Ammon's horn (tissue), 1 donor: ENCODE measurements at regions not wholly inside any gene's neighbourhood (a gene's known extent, or its start where the extent isn't known, plus 50 kb on each side); places are given as distances from the start of the nearest gene placed in this dataset.

Source experiments
- DNase-seq: peaks from one replicate; pipeline ENCODE4 v3.0.0-alpha.2; 2016; ENCODE audit warnings: low spot score

GRCh38 chr4:120431180-120431579 lies 364.5 kb upstream of the MAD2L1 start:
- DNase-seq, result no peak

- no peak for DNase-seq
Observed at GRCh38 chr4:120418146-120418545, 351.5 kb upstream of the MAD2L1 start.

- DNase-seq, result no peak
Observed at GRCh38 chr4:120415896-120416295, 349.2 kb upstream of the MAD2L1 start.

- no peak for DNase-seq
Observed at GRCh38 chr4:120406960-120407359, 340.3 kb upstream of the MAD2L1 start.

GRCh38 chr4:120403296-120403695 lies 336.6 kb upstream of the MAD2L1 start:
- no peak for DNase-seq

DNA sequence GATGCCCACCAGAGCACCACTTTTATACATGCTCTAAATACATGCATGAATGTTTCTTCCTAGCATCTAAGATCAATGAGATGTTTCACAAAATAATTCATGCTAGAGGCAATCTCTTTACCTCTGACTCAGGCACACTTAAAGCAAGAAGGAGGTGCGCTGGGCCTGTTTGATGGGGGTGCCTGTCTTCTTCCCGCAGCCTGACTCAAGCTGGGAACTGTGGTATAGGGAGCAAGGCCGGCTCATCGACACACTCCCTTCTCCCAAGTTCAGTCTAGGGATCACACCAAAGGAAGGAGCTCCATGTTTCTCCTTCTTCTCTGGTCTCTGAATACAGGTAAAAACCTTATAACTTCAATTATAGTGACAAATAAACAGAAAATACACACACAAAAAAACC lies 333.8 kb upstream of the MAD2L1 start:
- DNase-seq, result no peak

GRCh38 chr4:120399826-120400225 lies 333.2 kb upstream of the MAD2L1 start:
- DNase-seq, result no peak

DNA sequence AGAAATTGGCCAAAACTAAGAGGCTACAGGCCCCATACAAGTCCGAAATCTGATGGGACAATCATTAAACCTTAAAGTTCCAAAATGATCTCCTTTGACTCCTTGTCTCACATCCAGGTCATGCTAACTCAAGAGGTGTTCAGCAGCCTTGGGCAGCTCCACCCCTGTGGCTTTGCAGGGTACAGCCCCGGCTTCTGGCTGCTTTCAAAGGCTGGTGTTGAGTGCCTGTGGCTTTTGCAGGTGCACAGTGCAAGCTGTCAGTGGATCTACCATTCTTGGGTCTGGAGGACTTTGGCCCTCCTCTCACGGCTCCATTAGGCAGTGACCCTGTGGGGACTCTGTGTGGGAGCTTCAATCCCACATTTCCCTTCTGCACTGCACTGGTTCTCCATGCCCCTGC lies 329.1 kb upstream of the MAD2L1 start:
- no peak for DNase-seq

GRCh38 chr4:120355881-120356280 lies 289.2 kb upstream of the MAD2L1 start:
- no peak for DNase-seq

GRCh38 chr4:120354381-120354780 lies 287.7 kb upstream of the MAD2L1 start:
- DNase-seq, result no peak

- no peak for DNase-seq
Observed at GRCh38 chr4:120353235-120353634, 286.6 kb upstream of the MAD2L1 start.

GRCh38 chr4:120352739-120353138 lies 286.1 kb upstream of the MAD2L1 start:
- no peak for DNase-seq

DNA sequence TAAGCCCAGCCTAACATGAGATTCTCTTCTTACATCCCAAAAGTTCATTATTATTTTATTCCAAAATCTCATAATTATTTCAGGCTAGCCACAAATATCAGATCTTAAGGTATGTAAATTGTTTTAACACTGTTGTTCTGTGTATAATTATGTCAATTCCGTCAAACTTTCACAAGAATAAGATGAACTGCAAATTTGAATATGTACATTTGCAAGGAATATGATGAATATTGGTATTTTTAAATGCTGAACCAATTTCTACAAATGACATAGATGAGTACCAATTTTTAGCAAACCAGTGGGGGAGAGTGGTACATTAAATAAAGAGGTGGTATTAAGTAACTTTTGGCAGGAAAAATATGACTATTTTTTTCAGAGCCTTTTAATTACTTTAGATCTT lies 282.3 kb upstream of the MAD2L1 start:
- no peak for DNase-seq

- peak; percentile 3 for DNase-seq
Observed at GRCh38 chr4:120348521-120348920, 281.9 kb upstream of the MAD2L1 start.

DNA sequence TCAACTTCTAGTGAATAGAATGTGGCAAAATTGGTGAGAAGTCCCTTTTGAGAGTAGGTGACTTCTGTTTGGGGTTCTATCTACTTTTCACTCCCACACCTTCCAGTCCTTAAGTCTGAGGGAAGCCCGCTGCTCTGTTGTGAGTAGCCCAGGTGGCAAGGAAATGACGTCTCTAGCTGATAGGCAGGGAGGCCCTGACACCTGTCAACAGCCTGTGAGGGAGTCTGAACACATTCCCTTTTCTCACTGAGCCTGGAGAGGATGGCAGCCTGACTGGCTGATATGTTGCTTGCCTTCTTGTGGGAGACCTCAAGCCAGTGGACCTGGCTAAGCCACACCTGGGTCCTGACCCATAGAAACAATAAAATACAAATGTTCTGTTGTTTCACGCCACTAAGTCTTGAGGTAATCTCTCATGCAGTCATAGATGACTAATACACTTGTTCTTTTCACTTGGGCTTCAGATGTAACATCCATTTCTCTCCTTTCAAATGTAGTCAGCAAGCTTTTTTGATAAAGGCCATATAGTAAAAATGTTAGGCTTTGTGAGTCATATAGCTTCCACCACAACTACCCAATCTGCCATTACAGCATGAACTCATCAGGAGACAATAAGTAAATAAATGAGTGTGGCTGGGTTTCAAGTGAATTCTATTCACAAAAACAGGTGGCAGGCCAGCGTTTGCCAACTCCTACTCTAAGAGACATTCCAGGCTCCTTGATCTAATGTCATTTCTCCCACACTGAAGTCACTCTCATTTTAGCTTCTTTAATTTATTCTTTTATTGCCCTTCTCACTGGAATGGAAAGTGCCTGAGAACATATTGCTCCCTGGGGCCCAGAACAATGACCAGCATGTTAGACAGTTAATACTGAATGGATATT lies 265.1 kb upstream of the MAD2L1 start:
- DNase-seq, result no peak

- no peak for DNase-seq
Observed at GRCh38 chr4:120329386-120329785, 262.7 kb upstream of the MAD2L1 start.

DNA sequence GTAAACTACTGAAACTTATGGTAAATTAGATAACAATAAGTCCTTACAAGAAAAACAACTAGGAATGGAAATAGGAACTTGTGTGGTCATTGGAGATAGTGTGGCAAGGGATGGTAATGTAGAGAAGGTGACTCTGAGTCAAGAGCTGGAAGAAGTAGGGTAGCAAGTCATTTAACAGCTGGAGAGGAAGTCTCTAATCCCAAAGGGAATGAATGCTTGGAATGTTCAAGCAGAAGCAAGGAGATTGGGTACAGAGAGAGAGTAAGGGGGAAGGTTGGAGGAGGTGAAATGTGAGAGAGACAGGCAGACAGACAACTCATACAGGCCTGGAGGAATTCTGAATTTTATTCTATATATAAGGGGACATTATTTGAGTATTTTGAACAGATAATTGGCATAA lies 260.6 kb upstream of the MAD2L1 start:
- DNase-seq, result no peak

- DNase-seq, result no peak
Observed at GRCh38 chr4:120319046-120319767, 252.6 kb upstream of the MAD2L1 start.

DNA sequence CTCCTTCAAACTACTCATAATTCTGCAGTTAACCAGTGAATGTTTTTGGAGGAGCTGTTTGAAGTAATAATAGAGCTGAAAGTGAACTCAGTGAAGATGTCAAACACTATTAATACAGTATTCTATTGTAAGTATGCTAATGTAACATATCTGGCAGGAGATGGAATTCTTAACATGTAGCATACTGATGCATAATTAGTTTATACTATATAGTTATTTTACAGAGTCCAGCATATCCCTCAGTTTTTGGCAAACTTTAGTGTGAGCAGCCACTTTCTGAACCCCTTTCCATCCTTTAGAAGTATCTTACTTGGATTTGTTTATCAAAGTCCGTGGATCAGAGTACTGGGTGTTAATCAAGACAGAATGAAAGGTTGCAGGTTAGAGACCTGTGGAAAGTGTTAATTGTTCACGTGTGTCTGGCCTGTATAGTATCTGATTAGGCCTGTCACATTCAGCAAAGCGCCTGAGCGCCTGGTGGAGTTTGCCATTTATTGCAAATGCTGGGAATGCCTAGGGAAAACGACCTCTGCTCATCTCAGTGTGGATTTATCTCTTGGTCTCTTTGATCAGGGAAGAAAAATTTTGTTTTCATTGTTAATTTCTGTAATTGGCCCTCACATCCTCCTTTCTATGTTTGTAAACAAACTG lies 251.7 kb upstream of the MAD2L1 start:
- no peak for DNase-seq

DNA sequence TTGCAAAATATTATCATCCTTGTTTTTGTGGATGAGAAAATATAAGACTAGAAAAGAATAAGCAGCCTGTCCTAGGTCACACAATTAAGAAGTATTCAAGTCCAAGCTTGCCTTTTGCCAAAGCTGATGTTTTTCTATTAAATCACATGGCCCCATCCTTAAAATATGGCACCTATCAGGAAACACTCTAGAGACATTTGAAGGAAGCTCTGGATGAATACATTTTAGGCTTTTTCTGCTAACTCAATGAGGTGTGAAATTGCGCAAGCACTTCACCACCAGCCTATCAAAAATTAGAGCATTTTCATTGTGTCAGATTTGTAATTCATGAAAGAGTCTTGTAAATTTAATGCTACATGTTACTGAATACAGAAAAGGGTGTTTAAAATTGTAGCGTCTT lies 251.1 kb upstream of the MAD2L1 start:
- DNase-seq, result no peak

- no peak for DNase-seq
Observed at GRCh38 chr4:120316416-120316815, 249.8 kb upstream of the MAD2L1 start.

DNA sequence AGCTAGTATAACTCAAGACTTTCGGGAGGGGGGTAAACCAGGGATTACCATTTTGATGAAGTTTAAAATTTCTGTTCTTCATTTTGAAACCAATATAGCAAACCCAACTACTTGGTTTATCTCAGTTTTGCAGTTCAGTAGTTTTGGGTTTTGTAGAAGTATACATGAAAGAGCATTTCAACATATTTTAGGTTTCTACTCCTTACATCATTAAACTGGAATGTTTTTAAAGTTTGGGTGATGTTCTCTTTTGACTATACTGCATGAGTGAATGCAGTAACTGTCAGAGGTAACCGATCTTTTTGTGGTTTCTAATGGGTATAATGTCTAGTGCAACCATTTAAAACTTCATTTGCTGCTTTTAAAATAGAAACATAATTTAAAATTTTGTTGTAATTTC lies 248.3 kb upstream of the MAD2L1 start:
- DNase-seq, result no peak

GRCh38 chr4:120304801-120305200 lies 238.2 kb upstream of the MAD2L1 start:
- DNase-seq, result no peak
